GM21390 (cell line): ENCODE measurements at regions not wholly inside any gene's neighbourhood (a gene's known extent, or its start where the extent isn't known, plus 50 kb on each side); places are given as distances from the start of the nearest gene placed in this dataset.

Experiments used
- ATAC-seq: cut with Tn5 transposase; IDR thresholded peaks from one replicate; pipeline ENCODE4 v1.9.1; 2021; ENCODE audit not compliant: unreplicated experiment

GRCh38 chr9:90948156-90948555 lies 146.5 kb downstream of the SYK start:
- ATAC-seq = no peak

GRCh38 chr9:90950600-90950999 lies 149.0 kb downstream of the SYK start:
- no peak for ATAC-seq

- ATAC-seq = no peak
Observed at GRCh38 chr9:90953200-90953599, 151.6 kb downstream of the SYK start.

GRCh38 chr9:90953805-90954204 lies 152.2 kb downstream of the SYK start:
- no peak for ATAC-seq

GRCh38 chr9:90956026-90956810 lies 154.6 kb downstream of the SYK start:
- ATAC-seq = no peak

- no peak for ATAC-seq
Observed at GRCh38 chr9:90958328-90958727, 156.7 kb downstream of the SYK start.

- no peak for ATAC-seq
Observed at GRCh38 chr9:90960941-90961340, 159.3 kb downstream of the SYK start.

- no peak for ATAC-seq
Observed at GRCh38 chr9:90961375-90961774, 159.8 kb downstream of the SYK start.

- ATAC-seq = no peak
Observed at GRCh38 chr9:90964101-90965020, 162.7 kb downstream of the SYK start.

- no peak for ATAC-seq
Observed at GRCh38 chr9:90965226-90966030, 163.8 kb downstream of the SYK start.

GRCh38 chr9:90966031-90966290 lies 164.3 kb downstream of the SYK start:
- ATAC-seq = no peak

GRCh38 chr9:90966480-90967144 lies 165.0 kb downstream of the SYK start:
- no peak for ATAC-seq

GRCh38 chr9:90967145-90967538 lies 165.5 kb downstream of the SYK start:
- no peak for ATAC-seq

- no peak for ATAC-seq
Observed at GRCh38 chr9:90969021-90969675, 167.5 kb downstream of the SYK start.

- ATAC-seq = no peak
Observed at GRCh38 chr9:90970608-90971007, 169.0 kb downstream of the SYK start.

- peak; percentile 55 for ATAC-seq
Observed at GRCh38 chr9:90972057-90972456, 170.4 kb downstream of the SYK start.

- no peak for ATAC-seq
Observed at GRCh38 chr9:90974016-90974415, 172.4 kb downstream of the SYK start.

- no peak for ATAC-seq
Observed at GRCh38 chr9:90974643-90975245, 173.1 kb downstream of the SYK start.

GRCh38 chr9:90975781-90976538 lies 174.3 kb downstream of the SYK start:
- ATAC-seq = no peak
